ENCODE measurements at regions not wholly inside any gene's neighbourhood (a gene's known extent, or its start where the extent isn't known, plus 50 kb on each side); places are given as distances from the start of the nearest gene placed in this dataset.
"Not testable (repeated sequence)": the region's sequence is repeated elsewhere in the genome, so short reads cannot be mapped to it uniquely, and the experiment has no call there.

DNA sequence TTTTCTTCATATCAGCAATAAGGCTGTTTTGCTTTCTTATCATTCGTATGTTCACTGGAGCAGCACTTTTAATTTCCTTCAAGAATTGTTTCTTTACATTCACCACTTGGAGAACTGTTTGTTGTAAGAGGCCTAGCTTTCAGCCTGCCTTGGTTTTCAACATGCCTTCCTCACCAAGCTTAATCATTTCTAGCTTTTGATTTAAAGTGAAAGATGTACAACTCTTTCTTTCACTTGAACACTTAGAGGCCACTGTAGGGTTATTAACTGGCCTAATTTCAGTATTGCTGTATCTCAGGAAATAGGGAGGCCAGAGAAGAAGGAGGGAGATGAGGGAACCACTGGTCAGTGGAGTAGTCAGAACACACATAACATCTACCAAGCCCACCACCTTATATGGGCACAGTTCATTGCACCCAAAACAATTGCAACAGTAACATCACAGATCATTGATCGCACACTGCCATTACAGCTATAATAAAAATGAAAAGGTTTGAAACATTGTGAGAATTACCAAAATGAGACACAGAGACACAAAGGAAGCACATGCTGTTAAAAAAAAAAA is 181.4 kb upstream of the TUBA3C start:
- ATAC-seq (replicated peaks) (no peak), DNase-seq (no peak)
- Mint-ChIP-seq H3K36me3 (no peaks in the 10 kb centered on the region), H3K4me1 (no peaks in the 10 kb centered on the region), H3K27ac (no peak overlapping the region), H3K9me3 (peaks cover 0 to 1% of the 10 kb centered on the region in 2 donors), H3K4me3 (no peak overlapping the region), H3K27me3 (no peaks in the 10 kb centered on the region)

- not testable (repeated sequence) for H3K4me3 Mint-ChIP-seq; H3K27ac Mint-ChIP-seq; H3K27me3 Mint-ChIP-seq; H3K4me1 Mint-ChIP-seq; ATAC-seq (replicated peaks); H3K9me3 Mint-ChIP-seq; DNase-seq; H3K36me3 Mint-ChIP-seq
Observed at GRCh38 chr13:19359697-19360096, 178.1 kb upstream of the TUBA3C start.

GRCh38 chr13:19345916-19346422 is 164.3 kb upstream of the TUBA3C start:
- DNase-seq, result no peak
- Mint-ChIP-seq H3K36me3 (no peaks in the 10 kb centered on the region), H3K4me3 (no peak overlapping the region), H3K27ac (no peak overlapping the region), H3K4me1 (peaks cover 4 to 6% of the 10 kb centered on the region in 2 donors), H3K27me3 (peaks cover 11 to 26% of the 10 kb centered on the region in 2 donors), H3K9me3 (no peaks in the 10 kb centered on the region)
- ATAC-seq (replicated peaks), result no peak

DNA sequence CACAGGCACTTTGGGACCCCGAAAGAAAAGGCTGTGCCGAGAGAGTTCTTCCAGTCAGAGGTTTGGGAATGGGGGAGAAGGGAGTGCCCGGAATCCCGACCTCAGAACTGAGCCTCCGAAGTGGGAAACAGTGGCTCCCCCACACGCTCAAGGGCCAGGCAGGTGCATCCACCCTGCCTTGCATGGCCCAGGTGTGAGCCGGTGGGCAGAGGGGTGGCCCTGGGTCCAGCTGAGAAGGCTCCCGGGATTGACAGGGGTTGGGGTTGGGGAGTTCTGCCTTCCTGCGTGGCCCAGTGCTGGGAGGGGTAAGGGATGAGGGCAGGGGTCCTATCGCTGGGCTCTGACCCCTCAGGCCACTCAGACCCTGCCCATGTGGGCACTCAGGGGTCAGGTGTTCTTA is 163.5 kb upstream of the TUBA3C start:
- Mint-ChIP-seq H3K36me3 (no peaks in the 10 kb centered on the region), H3K27me3 (peaks cover 11 to 26% of the 10 kb centered on the region in 2 donors), H3K9me3 (no peaks in the 10 kb centered on the region), H3K4me3 (peak overlapping the region; percentile 74 to 77), H3K27ac (peak overlapping the region; percentile 51), H3K4me1 (peaks cover 4 to 6% of the 10 kb centered on the region in 2 donors)
- ATAC-seq (replicated peaks), result peak; percentile 8 to 20
- no peak for DNase-seq

GRCh38 chr13:19344585-19345120 is 163.0 kb upstream of the TUBA3C start:
- H3K4me1 Mint-ChIP-seq, DNase-seq, H3K9me3 Mint-ChIP-seq, H3K36me3 Mint-ChIP-seq: not testable (repeated sequence)
- peak; percentile 77 to 82 for ATAC-seq (replicated peaks)
- peak overlapping the region; percentile 51 for H3K27ac Mint-ChIP-seq
- peak overlapping the region; percentile 74 to 77 for H3K4me3 Mint-ChIP-seq
- H3K27me3 Mint-ChIP-seq, result peaks cover 11 to 26% of the 10 kb centered on the region in 2 donors

- Mint-ChIP-seq H3K9me3 (peaks cover 0 to 3% of the 10 kb centered on the region in 2 donors), H3K27ac (no peak overlapping the region), H3K36me3 (no peaks in the 10 kb centered on the region), H3K4me1 (no peaks in the 10 kb centered on the region), H3K4me3 (no peak overlapping the region), H3K27me3 (peaks cover 0 to 8% of the 10 kb centered on the region in 2 donors)
- ATAC-seq (replicated peaks) (no peak), DNase-seq (no peak)
Observed at GRCh38 chr13:19332378-19332777, 150.8 kb upstream of the TUBA3C start.

GRCh38 chr13:19329365-19329764 is 147.7 kb upstream of the TUBA3C start:
- no peak overlapping the region for H3K27ac Mint-ChIP-seq
- DNase-seq (no peak), ATAC-seq (replicated peaks) (no peak)
- peaks cover 4 to 5% of the 10 kb centered on the region in 2 donors for H3K9me3 Mint-ChIP-seq
- H3K36me3 Mint-ChIP-seq, result no peaks in the 10 kb centered on the region
- H3K4me1 Mint-ChIP-seq, result no peaks in the 10 kb centered on the region
- no peak overlapping the region for H3K4me3 Mint-ChIP-seq
- peaks cover 0 to 17% of the 10 kb centered on the region in 2 donors for H3K27me3 Mint-ChIP-seq

GRCh38 chr13:19324325-19324724 is 142.7 kb upstream of the TUBA3C start:
- ATAC-seq (replicated peaks), result no peak
- Mint-ChIP-seq H3K4me1 (no peaks in the 10 kb centered on the region), H3K9me3 (peaks cover 9 to 10% of the 10 kb centered on the region in 2 donors), H3K27ac (no peak overlapping the region), H3K36me3 (no peaks in the 10 kb centered on the region), H3K4me3 (no peak overlapping the region), H3K27me3 (peaks cover 0 to 17% of the 10 kb centered on the region in 2 donors)
- DNase-seq, result no peak

DNA sequence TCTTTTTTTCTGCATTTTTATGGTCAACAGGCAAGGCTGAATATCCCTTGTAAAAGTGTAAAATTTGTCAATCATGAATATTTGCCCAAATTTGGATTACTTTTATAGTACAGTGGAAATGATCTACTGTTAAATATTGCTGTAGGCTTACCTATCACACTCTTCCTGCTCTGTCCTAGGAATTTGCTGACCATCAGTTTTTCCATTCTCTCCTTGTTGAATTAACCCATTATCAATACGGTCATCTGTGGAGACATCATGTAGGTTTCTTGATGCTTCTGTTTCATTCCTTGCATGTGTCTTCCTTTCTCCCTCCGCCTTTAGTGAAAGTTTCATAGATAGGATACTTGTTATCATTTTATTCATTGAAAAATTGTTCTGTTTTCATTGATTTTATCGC is 139.6 kb upstream of the TUBA3C start:
- H3K27ac Mint-ChIP-seq, result no peak overlapping the region
- no peaks in the 10 kb centered on the region for H3K4me1 Mint-ChIP-seq
- DNase-seq (no peak), ATAC-seq (replicated peaks) (no peak)
- H3K9me3 Mint-ChIP-seq, result peaks cover 9 to 10% of the 10 kb centered on the region in 2 donors
- no peaks in the 10 kb centered on the region for H3K36me3 Mint-ChIP-seq
- H3K4me3 Mint-ChIP-seq, result no peak overlapping the region
- H3K27me3 Mint-ChIP-seq, result peaks cover 0 to 2% of the 10 kb centered on the region in 2 donors

GRCh38 chr13:19305434-19305833 is 123.8 kb upstream of the TUBA3C start:
- no peak for ATAC-seq (replicated peaks)
- Mint-ChIP-seq H3K4me1 (no peaks in the 10 kb centered on the region), H3K36me3 (no peaks in the 10 kb centered on the region), H3K9me3 (peaks cover 0 to 5% of the 10 kb centered on the region in 2 donors), H3K4me3 (no peak overlapping the region), H3K27me3 (no peaks in the 10 kb centered on the region), H3K27ac (no peak overlapping the region)
- DNase-seq, result no peak

GRCh38 chr13:19289180-19289579 is 107.6 kb upstream of the TUBA3C start:
- Mint-ChIP-seq H3K36me3 (no peaks in the 10 kb centered on the region), H3K27me3 (no peaks in the 10 kb centered on the region), H3K27ac (no peak overlapping the region), H3K4me3 (no peak overlapping the region), H3K9me3 (peaks cover 6 to 15% of the 10 kb centered on the region in 2 donors), H3K4me1 (no peaks in the 10 kb centered on the region)
- DNase-seq (no peak), ATAC-seq (replicated peaks) (no peak)

DNA sequence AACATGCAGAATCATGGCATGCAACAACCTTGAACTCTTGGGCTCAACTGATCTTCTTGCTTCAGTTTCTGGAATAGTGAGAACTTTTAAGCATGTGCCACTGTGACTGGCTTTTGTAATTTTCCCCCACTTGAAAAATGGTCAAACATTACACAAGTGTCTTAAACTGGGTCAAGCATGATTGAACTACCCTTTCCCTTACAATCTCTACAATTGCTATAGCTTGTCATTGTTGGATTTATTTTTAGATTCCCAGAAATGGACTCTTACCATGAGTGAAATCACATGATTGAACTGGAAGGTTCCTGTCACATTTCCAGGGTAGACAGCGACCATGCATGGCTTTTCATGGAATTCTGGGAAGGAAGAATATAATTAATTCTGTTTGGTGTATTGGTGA is 102.2 kb upstream of the TUBA3C start:
- Mint-ChIP-seq H3K4me3 (no peak overlapping the region), H3K9me3 (peaks cover 6 to 14% of the 10 kb centered on the region in 2 donors), H3K36me3 (no peaks in the 10 kb centered on the region), H3K27ac (no peak overlapping the region), H3K27me3 (no peaks in the 10 kb centered on the region), H3K4me1 (no peaks in the 10 kb centered on the region)
- ATAC-seq (replicated peaks) (no peak), DNase-seq (no peak)

DNA sequence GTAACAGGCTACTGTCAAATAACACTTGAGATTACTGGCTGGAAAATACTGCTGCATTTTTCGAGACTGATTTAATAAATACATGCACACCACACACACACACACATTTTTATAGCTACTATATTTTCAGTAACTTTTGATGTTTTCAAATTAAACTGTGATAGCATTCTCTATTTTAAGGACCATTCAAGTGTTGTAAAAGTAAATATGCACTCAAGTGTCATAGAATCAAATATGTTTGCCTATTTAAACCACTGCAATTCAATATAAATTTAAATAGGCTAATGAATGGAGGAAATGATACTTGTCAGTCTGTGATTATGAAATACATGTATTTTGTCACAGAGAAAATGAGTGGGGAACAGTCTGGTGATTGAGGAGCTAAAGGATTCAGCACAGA is 86.7 kb upstream of the TUBA3C start:
- Mint-ChIP-seq H3K4me1 (no peaks in the 10 kb centered on the region), H3K27ac (no peak overlapping the region), H3K36me3 (no peaks in the 10 kb centered on the region), H3K27me3 (no peaks in the 10 kb centered on the region), H3K9me3 (peaks cover 5 to 6% of the 10 kb centered on the region in 2 donors), H3K4me3 (no peak overlapping the region)
- DNase-seq, result no peak
- no peak for ATAC-seq (replicated peaks)

GRCh38 chr13:19267746-19268145 is 86.1 kb upstream of the TUBA3C start:
- ATAC-seq (replicated peaks) (no peak), DNase-seq (no peak)
- Mint-ChIP-seq H3K9me3 (peaks cover 5 to 6% of the 10 kb centered on the region in 2 donors), H3K27me3 (no peaks in the 10 kb centered on the region), H3K36me3 (no peaks in the 10 kb centered on the region), H3K4me1 (no peaks in the 10 kb centered on the region), H3K4me3 (no peak overlapping the region), H3K27ac (no peak overlapping the region)

GRCh38 chr13:19266979-19267378 is 85.4 kb upstream of the TUBA3C start:
- no peak for DNase-seq

More at GRCh38 chr13:19266979-19267378, 85.4 kb upstream of the TUBA3C start:
- Mint-ChIP-seq H3K27me3 (no peaks in the 10 kb centered on the region), H3K4me3 (no peak overlapping the region), H3K27ac (no peak overlapping the region), H3K36me3 (no peaks in the 10 kb centered on the region), H3K4me1 (no peaks in the 10 kb centered on the region), H3K9me3 (peaks cover 2 to 5% of the 10 kb centered on the region in 2 donors)
- no peak for ATAC-seq (replicated peaks)

Data from stimulated activated naive B cell treated with anti-CD40 and anti-IgM and Interleukin-4, amounts not matched to agents 10 μg/mL and 1 μg/mL and 100 μg/mL, for 72 hours (primary cell).